Tibial nerve (tissue), 3 donors: ENCODE measurements at regions not wholly inside any gene's neighbourhood (a gene's known extent, or its start where the extent isn't known, plus 50 kb on each side); places are given as distances from the start of the nearest gene placed in this dataset.

Experiments used
- POLR2A ChIP-seq, 2 donors: fragments of 450-650 bp; IDR thresholded peaks; one replicate each; pipeline ENCODE4 v1.6.1; 2017; ENCODE audit warnings: antibody characterized with exemption in 2 of 2, mild to moderate bottlenecking in 2 of 2, moderate library complexity in 2 of 2
- TF ChIP-seq, protein P1 (sequence below), 5 experiments: fragments of 200-600 bp in 3 of 5; fragments of 450-650 bp in 2 of 5; sonication (generic) in 3 of 5; IDR thresholded peaks; one replicate each; pipeline ENCODE4 v1.5.1; 2016 to 2019; ENCODE audit warnings: antibody characterized with exemption in 5 of 5, mild to moderate bottlenecking in 3 of 5, moderate library complexity in 2 of 5

GRCh38 chr12:59344224-59344623 lies 251.6 kb upstream of the SLC16A7 start:
- TF ChIP-seq, protein P1, sequence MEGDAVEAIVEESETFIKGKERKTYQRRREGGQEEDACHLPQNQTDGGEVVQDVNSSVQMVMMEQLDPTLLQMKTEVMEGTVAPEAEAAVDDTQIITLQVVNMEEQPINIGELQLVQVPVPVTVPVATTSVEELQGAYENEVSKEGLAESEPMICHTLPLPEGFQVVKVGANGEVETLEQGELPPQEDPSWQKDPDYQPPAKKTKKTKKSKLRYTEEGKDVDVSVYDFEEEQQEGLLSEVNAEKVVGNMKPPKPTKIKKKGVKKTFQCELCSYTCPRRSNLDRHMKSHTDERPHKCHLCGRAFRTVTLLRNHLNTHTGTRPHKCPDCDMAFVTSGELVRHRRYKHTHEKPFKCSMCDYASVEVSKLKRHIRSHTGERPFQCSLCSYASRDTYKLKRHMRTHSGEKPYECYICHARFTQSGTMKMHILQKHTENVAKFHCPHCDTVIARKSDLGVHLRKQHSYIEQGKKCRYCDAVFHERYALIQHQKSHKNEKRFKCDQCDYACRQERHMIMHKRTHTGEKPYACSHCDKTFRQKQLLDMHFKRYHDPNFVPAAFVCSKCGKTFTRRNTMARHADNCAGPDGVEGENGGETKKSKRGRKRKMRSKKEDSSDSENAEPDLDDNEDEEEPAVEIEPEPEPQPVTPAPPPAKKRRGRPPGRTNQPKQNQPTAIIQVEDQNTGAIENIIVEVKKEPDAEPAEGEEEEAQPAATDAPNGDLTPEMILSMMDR (IDR thresholded peaks at IDR 0.05) = no peak
- TF ChIP-seq POLR2A (IDR thresholded peaks at IDR 0.05) = no peak
